Neural progenitor cell (in vitro differentiated cells): ENCODE measurements at regions not wholly inside any gene's neighbourhood (a gene's known extent, or its start where the extent isn't known, plus 50 kb on each side); places are given as distances from the start of the nearest gene placed in this dataset.

ENCODE experiments used
- DNase-seq: peaks from one replicate; pipeline ENCODE4 v3.0.0-alpha.2; 2016; ENCODE audit warnings: low spot score
- H2AFZ ChIP-seq: fragments of 200-600 bp; sonication (generic); replicated peaks from 2 replicates; pipeline ENCODE4 v1.6.1; 2016; ENCODE audit warnings: antibody characterized with exemption
- H3F3A ChIP-seq: fragments of 200-600 bp; sonication (generic); 2 replicates; pipeline ENCODE4 v1.6.1; 2016; ENCODE audit warnings: antibody characterized with exemption, low read depth
- H3K27ac ChIP-seq: fragments of 200-600 bp; sonication (generic); 2 replicates; pipeline ENCODE4 v1.5.1; 2016; ENCODE audit warnings: mild to moderate bottlenecking
- H3K27me3 ChIP-seq: fragments of 200-600 bp; sonication (generic); 2 replicates; pipeline ENCODE4 v1.6.1; 2016; ENCODE audit warnings: mild to moderate bottlenecking, moderate library complexity
- H3K36me3 ChIP-seq: fragments of 200-600 bp; sonication (generic); 2 replicates; pipeline ENCODE4 v1.5.1; 2016
- H3K4me1 ChIP-seq: fragments of 200-600 bp; sonication (generic); 2 replicates; pipeline ENCODE4 v1.6.1; 2016; ENCODE audit warnings: mixed run types
- H3K4me2 ChIP-seq: fragments of 200-600 bp; sonication (generic); 2 replicates; pipeline ENCODE4 v1.6.1; 2016
- H3K4me3 ChIP-seq: fragments of 200-600 bp; sonication (generic); 2 replicates; pipeline ENCODE4 v1.5.1; 2016
- H3K79me2 ChIP-seq: fragments of 200-600 bp; sonication (generic); 2 replicates; pipeline ENCODE4 v1.6.1; 2016; ENCODE audit warnings: low read depth
- H3K9ac ChIP-seq: fragments of 200-600 bp; sonication (generic); 2 replicates; pipeline ENCODE4 v1.6.1; 2016
- H3K9me3 ChIP-seq: fragments of 200-600 bp; sonication (generic); 2 replicates; pipeline ENCODE4 v1.5.1; 2016; ENCODE audit warnings: low read depth
- H4K20me1 ChIP-seq: fragments of 200-600 bp; sonication (generic); 2 replicates; pipeline ENCODE4 v1.6.1; 2016; ENCODE audit warnings: low read depth
- H3K27ac Mint-ChIP-seq: 3 replicates; pipeline ENCODE4 v1.8.0; 2021; ENCODE audit warnings: mixed read lengths
- H3K27me3 Mint-ChIP-seq: 2 replicates; pipeline ENCODE4 v1.8.0; 2022; ENCODE audit warnings: low read depth, mild to moderate bottlenecking, inconsistent platforms, moderate library complexity, mixed read lengths; ENCODE audit not compliant: insufficient read depth
- H3K36me3 Mint-ChIP-seq: 3 replicates; pipeline ENCODE4 v1.8.0; 2021; ENCODE audit warnings: mixed read lengths
- H3K4me1 Mint-ChIP-seq: 3 replicates; pipeline ENCODE4 v1.8.0; 2021; ENCODE audit warnings: mixed read lengths
- H3K4me3 Mint-ChIP-seq: 3 replicates; pipeline ENCODE4 v1.8.0; 2021; ENCODE audit warnings: mild to moderate bottlenecking, moderate library complexity, mixed read lengths
- H3K9me3 Mint-ChIP-seq: 3 replicates; pipeline ENCODE4 v1.8.0; 2020; ENCODE audit warnings: mixed read lengths
- CTCF ChIP-seq: fragments of 200-600 bp; sonication (generic); IDR thresholded peaks from 2 replicates; pipeline ENCODE4 v1.5.1; 2017; ENCODE audit warnings: antibody characterized with exemption, mild to moderate bottlenecking
- EZH2 ChIP-seq: fragments of 200-600 bp; sonication (generic); IDR thresholded peaks from 2 replicates; pipeline ENCODE4 v1.6.1; 2017; ENCODE audit warnings: antibody characterized with exemption, mild to moderate bottlenecking, moderate library complexity
- EZH2phosphoT487 ChIP-seq: fragments of 200-600 bp; sonication (generic); IDR thresholded peaks from 2 replicates; pipeline ENCODE4 v1.6.1; 2017; ENCODE audit warnings: antibody characterized with exemption

GRCh38 chr12:65561798-65562382 lies 262.4 kb upstream of the HMGA2 start:
- Mint-ChIP-seq H3K27ac (no peak overlapping the region), H3K4me1 (no peaks in the 10 kb centered on the region)
- no peaks in the 10 kb centered on the region for H3K79me2 ChIP-seq

GRCh38 chr12:65565601-65566560 lies 258.4 kb upstream of the HMGA2 start:
- no peaks in the 10 kb centered on the region for H4K20me1 ChIP-seq
- H3K36me3 Mint-ChIP-seq: no peaks in the 10 kb centered on the region

More at GRCh38 chr12:65561798-65562382, 262.4 kb upstream of the HMGA2 start:
- H3K4me2 ChIP-seq: no peak overlapping the region
- H3K36me3 ChIP-seq: no peaks in the 10 kb centered on the region
- Mint-ChIP-seq H3K4me3 (no peak overlapping the region), H3K27me3 (no peaks in the 10 kb centered on the region), H3K36me3 (no peaks in the 10 kb centered on the region), H3K9me3 (peaks cover 2% of the 10 kb centered on the region)
- H4K20me1 ChIP-seq: no peaks in the 10 kb centered on the region
- TF ChIP-seq EZH2: no peak
- TF ChIP-seq CTCF: no peak
- TF ChIP-seq EZH2phosphoT487: no peak
- no peak overlapping the region for H3K27ac ChIP-seq
- H3K4me3 ChIP-seq: no peak overlapping the region
- H3K9me3 ChIP-seq: no peaks in the 10 kb centered on the region
- no peak overlapping the region for H2AFZ ChIP-seq
- no peaks in the 10 kb centered on the region for H3K27me3 ChIP-seq
- DNase-seq: no peak
- no peaks in the 10 kb centered on the region for H3F3A ChIP-seq
- no peak overlapping the region for H3K9ac ChIP-seq
- H3K4me1 ChIP-seq: no peaks in the 10 kb centered on the region

GRCh38 chr12:65566751-65567150 lies 257.5 kb upstream of the HMGA2 start:
- H2AFZ ChIP-seq: no peak overlapping the region
- no peaks in the 10 kb centered on the region for H4K20me1 ChIP-seq
- no peaks in the 10 kb centered on the region for H3K9me3 Mint-ChIP-seq
- H3K4me3 ChIP-seq: no peak overlapping the region
- no peak for DNase-seq
- H3K4me2 ChIP-seq: no peak overlapping the region
- no peaks in the 10 kb centered on the region for H3K27me3 Mint-ChIP-seq
- H3K27me3 ChIP-seq: no peaks in the 10 kb centered on the region
- no peak overlapping the region for H3K27ac Mint-ChIP-seq
- no peaks in the 10 kb centered on the region for H3K4me1 ChIP-seq
- no peak overlapping the region for H3K9ac ChIP-seq
- H3K27ac ChIP-seq: no peak overlapping the region
- H3K79me2 ChIP-seq: no peaks in the 10 kb centered on the region
- H3K36me3 Mint-ChIP-seq: no peaks in the 10 kb centered on the region
- no peaks in the 10 kb centered on the region for H3K4me1 Mint-ChIP-seq
- no peaks in the 10 kb centered on the region for H3K36me3 ChIP-seq
- no peak overlapping the region for H3K4me3 Mint-ChIP-seq
- no peak for TF ChIP-seq EZH2
- TF ChIP-seq EZH2phosphoT487: no peak
- TF ChIP-seq CTCF: no peak
- H3K9me3 ChIP-seq: no peaks in the 10 kb centered on the region
- H3F3A ChIP-seq: no peaks in the 10 kb centered on the region

More at GRCh38 chr12:65565601-65566560, 258.4 kb upstream of the HMGA2 start:
- Mint-ChIP-seq H3K27ac (no peak overlapping the region), H3K9me3 (no peaks in the 10 kb centered on the region), H3K27me3 (no peaks in the 10 kb centered on the region), H3K4me3 (no peak overlapping the region), H3K4me1 (no peaks in the 10 kb centered on the region)
- no peak for DNase-seq
- no peak overlapping the region for H3K4me2 ChIP-seq
- H3K79me2 ChIP-seq: no peaks in the 10 kb centered on the region
- no peaks in the 10 kb centered on the region for H3F3A ChIP-seq
- no peak for TF ChIP-seq CTCF
- TF ChIP-seq EZH2phosphoT487: no peak
- no peak for TF ChIP-seq EZH2
- no peak overlapping the region for H3K27ac ChIP-seq
- H3K9me3 ChIP-seq: no peaks in the 10 kb centered on the region
- H2AFZ ChIP-seq: no peak overlapping the region
- H3K9ac ChIP-seq: no peak overlapping the region
- H3K36me3 ChIP-seq: no peaks in the 10 kb centered on the region
- H3K4me3 ChIP-seq: no peak overlapping the region
- no peaks in the 10 kb centered on the region for H3K4me1 ChIP-seq
- H3K27me3 ChIP-seq: no peaks in the 10 kb centered on the region
